IPS DF 6.9 (cell line): ENCODE measurements at regions not wholly inside any gene's neighbourhood (a gene's known extent, or its start where the extent isn't known, plus 50 kb on each side); places are given as distances from the start of the nearest gene placed in this dataset.
A peak's percentile ranks its signal among the peaks of the same experiment; 100 is the strongest.

Experiments used
- DNase-seq: peaks from one replicate; pipeline ENCODE4 v3.0.0-alpha.2; 2013; ENCODE audit warnings: low read depth, low spot score
- H3K27ac ChIP-seq: one replicate; pipeline ENCODE4 v1.5.1; 2013; ENCODE audit warnings: low read length, control low read depth
- H3K27me3 ChIP-seq: 2 replicates; pipeline ENCODE4 v1.6.1; 2013; ENCODE audit warnings: mild to moderate bottlenecking, low read length; ENCODE audit not compliant: control insufficient read depth, insufficient read depth
- H3K36me3 ChIP-seq: 2 replicates; pipeline ENCODE4 v1.6.1; 2013; ENCODE audit warnings: low read length; ENCODE audit not compliant: control insufficient read depth, insufficient read depth
- H3K4me1 ChIP-seq: 2 replicates; pipeline ENCODE4 v1.6.1; 2013; ENCODE audit warnings: low read length; ENCODE audit not compliant: control insufficient read depth, insufficient read depth
- H3K4me3 ChIP-seq: 2 replicates; pipeline ENCODE4 v1.5.1; 2013; ENCODE audit warnings: mild to moderate bottlenecking, low read length
- H3K9me3 ChIP-seq: 2 replicates; pipeline ENCODE4 v1.6.1; 2013; ENCODE audit warnings: low read length, inconsistent platforms; ENCODE audit not compliant: control insufficient read depth, insufficient read depth
- WGBS: extraction: QIAGEN DNeasy Blood & Tissue Kit; methylation state at CpG from one replicate; pipeline ENCODE4 v1.1.7; 2013; ENCODE audit warnings: mixed read lengths, missing lambda C conversion rate; ENCODE audit not compliant: insufficient read length, insufficient coverage; 5-methylcytosine and 5-hydroxymethylcytosine counted together

GRCh38 chr1:62978741-62979140 lies 194.8 kb downstream of the ATG4C start:
- H3K9me3 ChIP-seq: no peaks in the 10 kb centered on the region
- no peak for DNase-seq
- no peaks in the 10 kb centered on the region for H3K27me3 ChIP-seq
- H3K4me3 ChIP-seq: no peak overlapping the region
- WGBS: no CpG with 5 or more reads among the region's 2 CpGs
- H3K4me1 ChIP-seq: no peaks in the 10 kb centered on the region
- H3K27ac ChIP-seq: no peak overlapping the region
- H3K36me3 ChIP-seq: no peaks in the 10 kb centered on the region

GRCh38 chr1:62981434-62981833 lies 197.5 kb downstream of the ATG4C start:
- Histone ChIP-seq H3K4me3 (no peak overlapping the region), H3K27me3 (no peaks in the 10 kb centered on the region), H3K36me3 (no peaks in the 10 kb centered on the region), H3K4me1 (no peaks in the 10 kb centered on the region), H3K9me3 (no peaks in the 10 kb centered on the region), H3K27ac (no peak overlapping the region)
- no peak for DNase-seq
- WGBS: no CpG with 5 or more reads among the region's 5 CpGs

GRCh38 chr1:62988867-62989266 lies 204.9 kb downstream of the ATG4C start:
- H3K27ac ChIP-seq: no peak overlapping the region
- no peak for DNase-seq
- no peaks in the 10 kb centered on the region for H3K27me3 ChIP-seq
- H3K9me3 ChIP-seq: no peaks in the 10 kb centered on the region
- no CpG with 5 or more reads among the region's 5 CpGs for WGBS
- no peaks in the 10 kb centered on the region for H3K4me1 ChIP-seq
- no peaks in the 10 kb centered on the region for H3K36me3 ChIP-seq
- H3K4me3 ChIP-seq: no peak overlapping the region

- Histone ChIP-seq H3K9me3 (no peaks in the 10 kb centered on the region), H3K27ac (no peak overlapping the region), H3K36me3 (no peaks in the 10 kb centered on the region), H3K4me1 (no peaks in the 10 kb centered on the region), H3K27me3 (no peaks in the 10 kb centered on the region), H3K4me3 (no peak overlapping the region)
- DNase-seq: peak; percentile 18
- no CpG with 5 or more reads among the region's 5 CpGs for WGBS
These were observed 205.6 kb downstream of the ATG4C start for GRCh38 chr1:62989497-62989896.

GRCh38 chr1:62991152-62991551 lies 207.2 kb downstream of the ATG4C start:
- no peaks in the 10 kb centered on the region for H3K27me3 ChIP-seq
- H3K4me1 ChIP-seq: no peaks in the 10 kb centered on the region
- no CpG with 5 or more reads among the region's 3 CpGs for WGBS
- H3K9me3 ChIP-seq: no peaks in the 10 kb centered on the region
- no peaks in the 10 kb centered on the region for H3K36me3 ChIP-seq
- no peak overlapping the region for H3K4me3 ChIP-seq
- no peak for DNase-seq
- no peak overlapping the region for H3K27ac ChIP-seq

GRCh38 chr1:62993844-62994243 lies 209.9 kb downstream of the ATG4C start:
- H3K36me3 ChIP-seq: no peaks in the 10 kb centered on the region
- no peaks in the 10 kb centered on the region for H3K9me3 ChIP-seq
- no peak overlapping the region for H3K27ac ChIP-seq
- no peak overlapping the region for H3K4me3 ChIP-seq
- H3K4me1 ChIP-seq: peaks cover 1% of the 10 kb centered on the region; the same call in 1 of the 2 replicates
- H3K27me3 ChIP-seq: no peaks in the 10 kb centered on the region
- DNase-seq: no peak
- WGBS: no CpG with 5 or more reads among the region's 5 CpGs

GRCh38 chr1:62995173-62995572 lies 211.2 kb downstream of the ATG4C start:
- Histone ChIP-seq H3K4me1 (peaks cover 1% of the 10 kb centered on the region; the same call in 1 of the 2 replicates), H3K27me3 (no peaks in the 10 kb centered on the region), H3K36me3 (no peaks in the 10 kb centered on the region), H3K4me3 (no peak overlapping the region), H3K9me3 (no peaks in the 10 kb centered on the region), H3K27ac (no peak overlapping the region)
- no CpG with 5 or more reads among the region's 4 CpGs for WGBS
- no peak for DNase-seq

- no peaks in the 10 kb centered on the region for H3K9me3 ChIP-seq
- WGBS: no CpG with 5 or more reads among the region's 5 CpGs
- peaks cover 3% of the 10 kb centered on the region; the same call in 1 of the 2 replicates for H3K4me1 ChIP-seq
- H3K27me3 ChIP-seq: no peaks in the 10 kb centered on the region
- DNase-seq: no peak
- no peaks in the 10 kb centered on the region for H3K36me3 ChIP-seq
- no peak overlapping the region for H3K27ac ChIP-seq
- H3K4me3 ChIP-seq: no peak overlapping the region
These were observed 214.0 kb downstream of the ATG4C start for GRCh38 chr1:62997884-62998283.

GRCh38 chr1:62998845-62999649 lies 215.1 kb downstream of the ATG4C start:
- no CpG with 5 or more reads among the region's 10 CpGs for WGBS
- no peak for DNase-seq
- H3K27ac ChIP-seq: no peak overlapping the region
- no peaks in the 10 kb centered on the region for H3K27me3 ChIP-seq
- peaks cover 3% of the 10 kb centered on the region; the same call in 1 of the 2 replicates for H3K4me1 ChIP-seq
- no peaks in the 10 kb centered on the region for H3K9me3 ChIP-seq
- no peak overlapping the region for H3K4me3 ChIP-seq
- H3K36me3 ChIP-seq: no peaks in the 10 kb centered on the region

GRCh38 chr1:63000508-63000907 lies 216.6 kb downstream of the ATG4C start:
- H3K4me3 ChIP-seq: no peak overlapping the region
- H3K9me3 ChIP-seq: no peaks in the 10 kb centered on the region
- no peak for DNase-seq
- peaks cover 3% of the 10 kb centered on the region; the same call in 1 of the 2 replicates for H3K4me1 ChIP-seq
- no peaks in the 10 kb centered on the region for H3K27me3 ChIP-seq
- H3K36me3 ChIP-seq: no peaks in the 10 kb centered on the region
- WGBS: no CpG with 5 or more reads among the region's 10 CpGs
- no peak overlapping the region for H3K27ac ChIP-seq

GRCh38 chr1:63004868-63005267 lies 220.9 kb downstream of the ATG4C start:
- WGBS: no CpG with 5 or more reads among the region's 1 CpG

More at GRCh38 chr1:63004868-63005267, 220.9 kb downstream of the ATG4C start:
- Histone ChIP-seq H3K4me1 (0 out of 2 replicates have a peak, but pooled peaks cover 1% of the 10 kb centered on the region), H3K36me3 (no peaks in the 10 kb centered on the region), H3K27ac (no peak overlapping the region), H3K9me3 (no peaks in the 10 kb centered on the region), H3K4me3 (no peak overlapping the region), H3K27me3 (0 out of 2 replicates have a peak, but pooled peaks cover 1% of the 10 kb centered on the region)
- DNase-seq: no peak
